Vagina (tissue), 2 donors: ENCODE measurements at regions not wholly inside any gene's neighbourhood (a gene's known extent, or its start where the extent isn't known, plus 50 kb on each side); places are given as distances from the start of the nearest gene placed in this dataset.

ENCODE experiments used
- CTCF ChIP-seq, 3 experiments: fragments of 450-650 bp in 2 of 3; fragments of 200-600 bp in 1 of 3; sonication (generic) in 1 of 3; IDR thresholded peaks; one replicate each; pipeline ENCODE4 v1.5.1; 2017 to 2019; ENCODE audit warnings: antibody characterized with exemption in 3 of 3, mild to moderate bottlenecking in 2 of 3, moderate library complexity in 2 of 3
- POLR2A ChIP-seq, 2 donors: fragments of 450-650 bp; IDR thresholded peaks; one replicate each; pipeline ENCODE4 v1.6.1; 2017; ENCODE audit warnings: antibody characterized with exemption in 2 of 2, mild to moderate bottlenecking in 2 of 2, moderate library complexity in 2 of 2
- POLR2AphosphoS5 ChIP-seq, 2 donors: sonication (generic); formaldehyde crosslinking; IDR thresholded peaks; one replicate each; pipeline ENCODE4 v1.9.0; 2017; ENCODE audit warnings: antibody characterized with exemption in 2 of 2, mild to moderate bottlenecking in 2 of 2, low read depth in 1 of 2; ENCODE audit not compliant: insufficient read depth in 1 of 2

- TF ChIP-seq CTCF (IDR thresholded peaks at IDR 0.05) (no peak), POLR2AphosphoS5 (IDR thresholded peaks at IDR 0.05; ENCODE audit: insufficient read depth in 1 of 2, low read depth in 1 of 2) (no peak), POLR2A (IDR thresholded peaks at IDR 0.05) (no peak)
Observed at GRCh38 chr5:12177225-12177624, 273.0 kb upstream of the CTNND2 start.
